A549 (cell line): ENCODE measurements at regions not wholly inside any gene's neighbourhood (a gene's known extent, or its start where the extent isn't known, plus 50 kb on each side); places are given as distances from the start of the nearest gene placed in this dataset.

Experiments
- ATAC-seq, 2 experiments: fragments of 200-7000 bp in 1 of 2; fragments of >200 bp in 1 of 2; cut with Nextera tagmentation in 1 of 2; cut with Tn5 transposase in 1 of 2; 3 replicates each; pipeline versions ENCODE4 v1.8.0 to v1.9.1; 2018 to 2020; ENCODE audit warnings: mild to moderate bottlenecking in 1 of 2, moderate library complexity in 1 of 2
- CTCF ChIA-PET: fragments of 300-600 bp; sonication (Branson Sonifier 250); formaldehyde crosslinking; extraction: SDS; loops from one replicate; lab custom pipeline; 2021; ENCODE audit warnings: antibody characterized with exemption, inconsistent platforms; lab: Yijun Ruan, JAX
- POLR2A ChIA-PET: fragments of 350-600 bp; formaldehyde crosslinking; extraction: SDS; loops from one replicate; lab custom pipeline; 2021; ENCODE audit warnings: antibody characterized with exemption, inconsistent platforms; lab: Yijun Ruan, JAX
- DNase-seq, 2 experiments: peaks; one replicate each; pipeline versions ENCODE4 v3.0.0 to v3.0.0-alpha.2; 2011 to 2016; ENCODE audit warnings: low read depth in 1 of 2, low spot score in 1 of 2
- FAIRE-seq: peaks from 2 replicates; lab custom pipeline; 2011; peaks lifted over from hg19 to GRCh38; lab: Jason Lieb, UNC
- H3K27ac ChIP-seq, 2 experiments: fragments of >200 bp; sonication (Bioruptor Twin); formaldehyde crosslinking; 3 replicates each; pipeline ENCODE4 v1.5.1; 2016 to 2017
- H3K4me1 ChIP-seq: fragments of >200 bp; sonication (Bioruptor Twin); formaldehyde crosslinking; 3 replicates; pipeline ENCODE4 v1.6.1; 2016
- H3K4me2 ChIP-seq: fragments of >200 bp; sonication (Bioruptor Twin); formaldehyde crosslinking; 3 replicates; pipeline ENCODE4 v1.6.1; 2016
- H3K4me3 ChIP-seq: fragments of >200 bp; sonication (Bioruptor Twin); formaldehyde crosslinking; 3 replicates; pipeline ENCODE4 v1.5.1; 2016
- H3K9me3 ChIP-seq: fragments of >200 bp; sonication (Bioruptor Twin); formaldehyde crosslinking; 3 replicates; pipeline ENCODE4 v1.6.1; 2016
- CBX8 ChIP-seq: fragments of 200-600 bp; sonication (generic); IDR thresholded peaks from 2 replicates; pipeline ENCODE4 v1.6.1; 2016
- CHD4 ChIP-seq: fragments of 200-600 bp; sonication (generic); IDR thresholded peaks from 2 replicates; pipeline ENCODE4 v1.6.1; 2016; ENCODE audit warnings: antibody characterized with exemption, mild to moderate bottlenecking, borderline replicate concordance
- E2F6 ChIP-seq: IDR thresholded peaks from 2 replicates; pipeline ENCODE4 v1.6.1; 2012; ENCODE audit warnings: low read depth, borderline replicate concordance
- EHF ChIP-seq: fragments of 250-450 bp; sonication (Bioruptor Pico); IDR thresholded peaks from 2 replicates; pipeline ENCODE4 v1.5.0; 2020; ENCODE audit warnings: mild to moderate bottlenecking
- FOSB ChIP-seq: fragments of 250-450 bp; sonication (Bioruptor Pico); IDR thresholded peaks from 2 replicates; pipeline ENCODE4 v1.5.0; 2020; ENCODE audit warnings: mild to moderate bottlenecking, moderate library complexity
- HMGXB4 ChIP-seq: fragments of 250-450 bp; sonication (Bioruptor Pico); IDR thresholded peaks from 2 replicates; pipeline ENCODE4 v1.5.0; 2021; ENCODE audit warnings: mild to moderate bottlenecking, moderate library complexity, borderline replicate concordance
- JUNB ChIP-seq: fragments of >200 bp; sonication (Bioruptor Twin); formaldehyde crosslinking; IDR thresholded peaks from 2 replicates; pipeline ENCODE4 v1.6.1; 2016
- MAX ChIP-seq: IDR thresholded peaks from 2 replicates; pipeline ENCODE4 v1.6.1; 2012
- MAZ ChIP-seq: fragments of 150-350 bp; IDR thresholded peaks from 2 replicates; pipeline ENCODE4 v1.6.1; 2014; ENCODE audit warnings: antibody characterized with exemption, low read depth, low read length, borderline replicate concordance
- NPAS2 ChIP-seq: fragments of 250-450 bp; sonication (Bioruptor Pico); IDR thresholded peaks from 2 replicates; pipeline ENCODE4 v1.8.0; 2022; ENCODE audit warnings: mild to moderate bottlenecking, moderate library complexity, borderline replicate concordance
- POLR2A ChIP-seq: IDR thresholded peaks from 2 replicates; pipeline ENCODE4 v1.6.1; 2012; ENCODE audit warnings: mild to moderate bottlenecking, low read length
- RAD21 ChIP-seq, 2 experiments: fragments of >200 bp in 1 of 2; sonication (Bioruptor Twin) in 1 of 2; formaldehyde crosslinking in 1 of 2; IDR thresholded peaks in 1 of 2; conservative IDR thresholded peaks in 1 of 2; 2 replicates in 1 of 2; 3 replicates in 1 of 2; pipeline ENCODE4 v1.6.1; 2012 to 2018; ENCODE audit warnings: inconsistent platforms in 1 of 2
- RCOR1 ChIP-seq: fragments of 150-350 bp; IDR thresholded peaks from 2 replicates; pipeline ENCODE4 v1.6.1; 2014; ENCODE audit warnings: antibody characterized with exemption, low read length, low read depth
- RNF2 ChIP-seq: fragments of 200-600 bp; sonication (generic); IDR thresholded peaks from 2 replicates; pipeline ENCODE4 v1.6.1; 2016; ENCODE audit warnings: low read depth, mild to moderate bottlenecking, antibody characterized with exemption, moderate library complexity, borderline replicate concordance
- SMC3 ChIP-seq: fragments of >200 bp; sonication (Bioruptor Twin); formaldehyde crosslinking; IDR thresholded peaks from 3 replicates; pipeline ENCODE4 v1.6.1; 2018; ENCODE audit warnings: inconsistent platforms
- SREBF2 ChIP-seq: fragments of 450-650 bp; IDR thresholded peaks from 2 replicates; pipeline ENCODE4 v1.6.1; 2014; ENCODE audit warnings: mild to moderate bottlenecking, moderate library complexity
- ZFP36 ChIP-seq: fragments of 450-650 bp; IDR thresholded peaks from 2 replicates; pipeline ENCODE4 v1.6.1; 2014; ENCODE audit warnings: borderline replicate concordance; ENCODE audit not compliant: partially characterized antibody
- WGBS: methylation state at CpG from one replicate; pipeline ENCODE4 v1.1.6; 2017; ENCODE audit errors: missing lambda C conversion rate; 5-methylcytosine and 5-hydroxymethylcytosine counted together

DNA sequence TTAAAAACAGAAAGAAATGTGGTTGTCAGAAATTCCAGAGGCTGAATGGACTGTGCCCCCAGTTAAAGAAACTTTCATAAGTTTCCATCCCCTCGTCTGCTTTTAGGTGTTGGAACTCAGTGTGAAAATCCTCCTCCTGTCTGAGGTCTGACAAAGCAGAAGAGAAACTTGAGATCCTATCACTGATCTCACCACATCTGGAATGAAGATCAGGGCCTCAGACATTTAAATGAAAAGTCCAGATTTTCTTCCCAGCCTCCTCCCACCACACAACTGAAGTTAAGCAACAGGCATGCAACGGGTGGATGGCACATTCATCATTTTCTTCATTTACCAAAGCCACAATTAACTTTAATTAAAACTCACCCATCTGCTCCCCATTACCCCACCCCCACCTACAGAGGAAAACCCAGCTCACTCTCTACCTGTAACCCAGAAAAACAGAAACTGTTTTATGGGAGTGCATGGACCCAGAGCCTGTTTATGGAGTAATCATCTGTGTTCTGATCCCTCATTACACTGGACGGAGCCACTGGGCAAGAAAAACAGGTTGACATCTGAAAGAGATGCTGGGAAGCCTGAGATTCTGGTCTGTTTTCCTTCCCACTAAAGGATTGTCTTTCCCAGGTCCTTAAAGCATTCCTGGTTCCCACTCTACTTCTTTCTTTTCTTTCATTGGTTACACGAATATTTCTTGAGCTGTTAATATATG is 58.1 kb upstream of the HOPX start:
- FAIRE-seq (no peak), ATAC-seq (no peak), DNase-seq (no peak)
- no peak overlapping the region for H3K4me2 ChIP-seq
- H3K4me1 ChIP-seq = no peaks in the 10 kb centered on the region
- TF ChIP-seq ZFP36 (no peak), RAD21 (conservative IDR thresholded peaks at IDR 0.05 in 1 of 2, IDR thresholded peaks at IDR 0.05 in 1 of 2) (no peak), MAX (no peak)
- H3K4me3 ChIP-seq = no peak overlapping the region
- ChIA-PET POLR2A (no interaction called here), CTCF (no interaction called here)
- no peaks in the 10 kb centered on the region for H3K9me3 ChIP-seq
- no peak overlapping the region for H3K27ac ChIP-seq
- 19% methylated on average over 4 of the region's 4 CpGs for WGBS

DNA sequence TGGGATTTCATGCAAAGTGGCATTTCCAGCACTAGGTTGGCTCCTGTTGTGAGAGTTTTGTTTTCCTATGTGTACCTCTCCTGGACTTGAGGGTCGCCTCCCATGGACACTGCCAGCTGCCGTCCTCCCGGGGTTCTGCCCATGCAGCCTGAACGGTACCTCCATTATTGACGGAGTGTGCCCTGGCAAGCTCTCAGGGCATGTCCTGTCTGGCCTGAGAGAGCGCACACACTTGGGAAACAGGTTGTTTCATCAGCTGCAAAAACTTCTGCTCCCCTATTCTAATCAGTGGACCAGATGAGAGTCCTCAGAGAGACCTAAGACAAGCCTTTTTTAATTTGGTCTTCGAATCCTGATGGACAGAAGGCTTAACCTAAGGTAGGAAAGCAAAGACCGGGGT is 56.6 kb upstream of the HOPX start:
- POLR2A ChIA-PET = no interaction called here
- DNase-seq (no peak), FAIRE-seq (no peak), ATAC-seq (no peak)
- no peaks in the 10 kb centered on the region for H3K9me3 ChIP-seq
- no peaks in the 10 kb centered on the region for H3K4me1 ChIP-seq
- WGBS = 58% methylated on average over 8 of the region's 8 CpGs
- no peak overlapping the region for H3K4me3 ChIP-seq
- no peak overlapping the region for H3K4me2 ChIP-seq
- TF ChIP-seq E2F6 (no peak), SREBF2 (no peak), RCOR1 (no peak), MAZ (no peak), EHF (CRISPR knock-in tag) (no peak), JUNB (no peak), NPAS2 (no peak), POLR2A (no peak), HMGXB4 (no peak), CHD4 (no peak), MAX (no peak), SMC3 (no peak)
- no peak overlapping the region for H3K27ac ChIP-seq
- CTCF ChIA-PET = no interaction called here

GRCh38 chr4:56733352-56733751 is 52.3 kb upstream of the HOPX start:
- ChIA-PET CTCF (no interaction called here), POLR2A (no interaction called here)
- Histone ChIP-seq H3K4me3 (no peak overlapping the region), H3K4me1 (no peaks in the 10 kb centered on the region), H3K27ac (no peak overlapping the region), H3K9me3 (no peaks in the 10 kb centered on the region), H3K4me2 (no peak overlapping the region)
- no peak for FAIRE-seq
- 62% methylated on average over 5 of the region's 5 CpGs for WGBS
- no peak for ATAC-seq
- TF ChIP-seq FOSB (CRISPR knock-in tag) (no peak), CBX8 (no peak), RNF2 (no peak), MAX (no peak), E2F6 (no peak), EHF (CRISPR knock-in tag) (no peak)
- DNase-seq = no peak
